Neuronal stem cell (in vitro differentiated cells): ENCODE measurements at regions not wholly inside any gene's neighbourhood (a gene's known extent, or its start where the extent isn't known, plus 50 kb on each side); places are given as distances from the start of the nearest gene placed in this dataset.
A peak's percentile ranks its signal among the peaks of the same experiment; 100 is the strongest.

ENCODE experiments used
- DNase-seq: peaks from one replicate; pipeline ENCODE4 v3.0.0-alpha.2; 2013; ENCODE audit warnings: low spot score
- H2AFZ ChIP-seq: one replicate; pipeline ENCODE4 v1.6.1; 2013; ENCODE audit warnings: mild to moderate bottlenecking, low read length, inconsistent platforms
- H2AK5ac ChIP-seq: 2 replicates; pipeline ENCODE4 v1.6.1; 2013; ENCODE audit warnings: low read depth, mild to moderate bottlenecking, inconsistent platforms, low read length, moderate library complexity, mixed read lengths
- H2BK120ac ChIP-seq: 2 replicates; pipeline ENCODE4 v1.6.1; 2013; ENCODE audit warnings: low read depth, mild to moderate bottlenecking, inconsistent platforms, low read length, moderate library complexity, mixed read lengths
- H2BK12ac ChIP-seq: one replicate; pipeline ENCODE4 v1.6.1; 2013; ENCODE audit warnings: low read length, inconsistent platforms
- H2BK15ac ChIP-seq: 2 replicates; pipeline ENCODE4 v1.6.1; 2013; ENCODE audit warnings: mild to moderate bottlenecking, low read length, inconsistent platforms, mixed read lengths
- H2BK5ac ChIP-seq: one replicate; pipeline ENCODE4 v1.6.1; 2013; ENCODE audit warnings: inconsistent platforms, mild to moderate bottlenecking, low read length, moderate library complexity
- H3K14ac ChIP-seq: one replicate; pipeline ENCODE4 v1.6.1; 2013; ENCODE audit warnings: low read length, inconsistent platforms
- H3K18ac ChIP-seq: 2 replicates; pipeline ENCODE4 v1.6.1; 2013; ENCODE audit warnings: low read length, inconsistent platforms
- H3K23ac ChIP-seq: 2 replicates; pipeline ENCODE4 v1.6.1; 2013; ENCODE audit warnings: low read depth, mild to moderate bottlenecking, mixed read lengths, low read length, inconsistent platforms; ENCODE audit not compliant: poor library complexity
- H3K27ac ChIP-seq: replicated peaks from 3 replicates; pipeline ENCODE4 v1.5.1; 2013; ENCODE audit warnings: low read length, inconsistent platforms
- H3K27me3 ChIP-seq, 3 experiments: 2 replicates each; pipeline ENCODE4 v1.6.1; 2013; ENCODE audit warnings: low read length in 3 of 3, mild to moderate bottlenecking in 2 of 3, inconsistent platforms in 1 of 3, low read depth in 1 of 3, mixed read lengths in 1 of 3, moderate library complexity in 1 of 3; ENCODE audit not compliant: control insufficient read depth in 3 of 3, insufficient read depth in 3 of 3
- H3K36me3 ChIP-seq, 2 donors: replicated peaks in 1 of 2; 2 replicates each; pipeline ENCODE4 v1.6.1; 2013; ENCODE audit warnings: low read length in 2 of 2; ENCODE audit not compliant: control insufficient read depth in 2 of 2, insufficient read depth in 2 of 2
- H3K4ac ChIP-seq: 2 replicates; pipeline ENCODE4 v1.6.1; 2013; ENCODE audit warnings: inconsistent platforms, mild to moderate bottlenecking, low read length, moderate library complexity
- H3K4me1 ChIP-seq, 2 donors: 1 replicate in 1 of 2; 2 replicates in 1 of 2; pipeline ENCODE4 v1.6.1; 2013; ENCODE audit warnings: low read length in 2 of 2, low read depth in 1 of 2; ENCODE audit not compliant: control insufficient read depth in 2 of 2, insufficient read depth in 1 of 2
- H3K4me2 ChIP-seq: one replicate; pipeline ENCODE4 v1.6.1; 2013; ENCODE audit warnings: mild to moderate bottlenecking, low read length, inconsistent platforms; ENCODE audit not compliant: insufficient read depth, poor library complexity, severe bottlenecking
- H3K4me3 ChIP-seq, 2 donors: 2 replicates each; pipeline ENCODE4 v1.5.1; 2013; ENCODE audit warnings: low read length in 2 of 2, mild to moderate bottlenecking in 2 of 2, inconsistent platforms in 1 of 2, moderate library complexity in 1 of 2
- H3K79me1 ChIP-seq: one replicate; pipeline ENCODE4 v1.6.1; 2013; ENCODE audit warnings: low read depth, mild to moderate bottlenecking, inconsistent platforms, low read length, moderate library complexity
- H3K9ac ChIP-seq: one replicate; pipeline ENCODE4 v1.6.1; 2013; ENCODE audit warnings: mild to moderate bottlenecking, low read depth, low read length, inconsistent platforms; ENCODE audit not compliant: poor library complexity
- H3K9me3 ChIP-seq, 2 donors: replicated peaks in 1 of 2; 2 replicates each; pipeline versions ENCODE3 to v1.6.1; 2013; ENCODE audit warnings: low read length in 2 of 2, mild to moderate bottlenecking in 2 of 2, inconsistent platforms in 1 of 2, low read depth in 1 of 2, mixed read lengths in 1 of 2, moderate library complexity in 1 of 2; ENCODE audit not compliant: control insufficient read depth in 2 of 2, insufficient read depth in 1 of 2
- H4K8ac ChIP-seq: one replicate; pipeline ENCODE4 v1.6.1; 2013; ENCODE audit warnings: low read depth, mild to moderate bottlenecking, inconsistent platforms, low read length, moderate library complexity
- H4K91ac ChIP-seq: one replicate; pipeline ENCODE4 v1.6.1; 2013; ENCODE audit warnings: low read length, low read depth, mild to moderate bottlenecking, inconsistent platforms; ENCODE audit not compliant: poor library complexity
- whole genome bisulfite sequencing, 2 donors: extraction: QIAGEN DNeasy Blood & Tissue Kit; methylation state at CpG; one replicate each; pipeline ENCODE4 v1.1.7; 2013; ENCODE audit warnings: missing lambda C conversion rate in 2 of 2, mixed read lengths in 1 of 2; ENCODE audit not compliant: insufficient read length in 2 of 2, insufficient replicate concordance in 1 of 2; ENCODE audit errors: extremely low coverage in 2 of 2; 5-methylcytosine and 5-hydroxymethylcytosine counted together

GRCh38 chr10:3652886-3653285 lies 132.1 kb downstream of the KLF6 start:
- no peaks in the 10 kb centered on the region for H3K36me3 ChIP-seq
- no peak overlapping the region for H3K9ac ChIP-seq
- no peak overlapping the region for H2AFZ ChIP-seq
- no CpG with 5 or more reads among the region's 13 CpGs for WGBS, 2 donors
- no peak overlapping the region for H2AK5ac ChIP-seq
- H3K4me2 ChIP-seq, result no peak overlapping the region
- no peak for DNase-seq
- no peak overlapping the region for H3K4ac ChIP-seq
- no peak overlapping the region for H2BK5ac ChIP-seq
- no peak overlapping the region for H4K91ac ChIP-seq
- H4K8ac ChIP-seq, result no peak overlapping the region
- no peak overlapping the region for H2BK120ac ChIP-seq
- H3K4me3 ChIP-seq, result no peak overlapping the region
- H3K79me1 ChIP-seq, result no peaks in the 10 kb centered on the region
- no peak overlapping the region for H3K18ac ChIP-seq
- H3K9me3 ChIP-seq, result peaks cover 0 to 4% of the 10 kb centered on the region in 2 donors
- H2BK15ac ChIP-seq, result no peak overlapping the region
- H3K23ac ChIP-seq, result no peak overlapping the region
- H3K27me3 ChIP-seq, result no peaks in the 10 kb centered on the region
- H3K4me1 ChIP-seq, result peaks cover 11 to 16% of the 10 kb centered on the region in 2 donors
- H2BK12ac ChIP-seq, result no peak overlapping the region
- no peak overlapping the region for H3K27ac ChIP-seq
- no peak overlapping the region for H3K14ac ChIP-seq

- Histone ChIP-seq H2BK5ac (no peak overlapping the region), H2BK12ac (no peak overlapping the region), H2AFZ (no peak overlapping the region), H3K79me1 (no peaks in the 10 kb centered on the region), H2BK120ac (no peak overlapping the region), H3K36me3 (no peaks in the 10 kb centered on the region), H3K4me2 (no peak overlapping the region), H4K8ac (no peak overlapping the region), H3K9ac (no peak overlapping the region), H3K27ac (no peak overlapping the region), H2AK5ac (no peak overlapping the region), H3K14ac (no peak overlapping the region), H3K27me3 (no peaks in the 10 kb centered on the region), H3K23ac (no peak overlapping the region), H3K9me3 (peaks cover 0 to 4% of the 10 kb centered on the region in 2 donors), H4K91ac (no peak overlapping the region), H3K18ac (peak overlapping the region; percentile 30), H3K4me3 (no peak overlapping the region), H3K4me1 (peaks cover 10 to 11% of the 10 kb centered on the region in 2 donors), H2BK15ac (no peak overlapping the region), H3K4ac (no peak overlapping the region)
- no CpG with 5 or more reads among the region's 6 CpGs for WGBS, 2 donors
- DNase-seq, result no peak
Measured at GRCh38 chr10:3651969-3652653, 132.9 kb downstream of the KLF6 start.

- no peak overlapping the region for H3K4me2 ChIP-seq
- H2BK5ac ChIP-seq, result no peak overlapping the region
- H3K27me3 ChIP-seq, result no peaks in the 10 kb centered on the region
- no peaks in the 10 kb centered on the region for H3K36me3 ChIP-seq
- H3K9me3 ChIP-seq, result peaks cover 0 to 4% of the 10 kb centered on the region in 2 donors
- H2AK5ac ChIP-seq, result peak overlapping the region; percentile 66
- H3K4ac ChIP-seq, result peak overlapping the region; percentile 38
- no peak for DNase-seq
- no peak overlapping the region for H2BK120ac ChIP-seq
- H4K91ac ChIP-seq, result no peak overlapping the region
- no peak overlapping the region for H3K27ac ChIP-seq
- H3K23ac ChIP-seq, result peak overlapping the region; percentile 60
- H4K8ac ChIP-seq, result no peak overlapping the region
- WGBS, 2 donors, result no CpG with 5 or more reads among the region's 6 CpGs
- H2AFZ ChIP-seq, result no peak overlapping the region
- H3K9ac ChIP-seq, result peak overlapping the region; percentile 79
- H3K4me1 ChIP-seq, result peaks cover 0 to 6% of the 10 kb centered on the region in 2 donors
- no peaks in the 10 kb centered on the region for H3K79me1 ChIP-seq
- H3K18ac ChIP-seq, result peak overlapping the region; percentile 64
- H3K4me3 ChIP-seq, result peak overlapping the region in 1 of 2 donors; percentile 21
- peak overlapping the region; percentile 69 for H2BK15ac ChIP-seq
- H3K14ac ChIP-seq, result peak overlapping the region; percentile 59
- no peak overlapping the region for H2BK12ac ChIP-seq
Measured at GRCh38 chr10:3648576-3648975, 136.4 kb downstream of the KLF6 start.

GRCh38 chr10:3648170-3648569 lies 136.8 kb downstream of the KLF6 start:
- H2AFZ ChIP-seq, result no peak overlapping the region
- no CpG with 5 or more reads among the region's 6 CpGs for WGBS, 2 donors
- H3K79me1 ChIP-seq, result no peaks in the 10 kb centered on the region
- no peak overlapping the region for H3K27ac ChIP-seq
- H2BK5ac ChIP-seq, result no peak overlapping the region
- no peaks in the 10 kb centered on the region for H3K36me3 ChIP-seq
- H2AK5ac ChIP-seq, result no peak overlapping the region
- H3K4ac ChIP-seq, result peak overlapping the region; percentile 38
- H3K14ac ChIP-seq, result no peak overlapping the region
- no peak overlapping the region for H4K8ac ChIP-seq
- H3K23ac ChIP-seq, result no peak overlapping the region
- no peaks in the 10 kb centered on the region for H3K27me3 ChIP-seq
- no peak overlapping the region for H3K18ac ChIP-seq
- H3K4me2 ChIP-seq, result no peak overlapping the region
- peaks cover 0 to 6% of the 10 kb centered on the region in 2 donors for H3K4me1 ChIP-seq
- peaks cover 0 to 4% of the 10 kb centered on the region in 2 donors for H3K9me3 ChIP-seq
- no peak overlapping the region for H2BK120ac ChIP-seq
- H2BK12ac ChIP-seq, result no peak overlapping the region
- H3K9ac ChIP-seq, result peak overlapping the region; percentile 79
- H2BK15ac ChIP-seq, result peak overlapping the region; percentile 69
- no peak overlapping the region for H3K4me3 ChIP-seq
- no peak for DNase-seq
- H4K91ac ChIP-seq, result no peak overlapping the region
